IMR-90 (cell line): ENCODE measurements at regions not wholly inside any gene's neighbourhood (a gene's known extent, or its start where the extent isn't known, plus 50 kb on each side); places are given as distances from the start of the nearest gene placed in this dataset.

Experiments
- ATAC-seq: fragments of 200-7000 bp; cut with Tn5 transposase; 2 replicates; pipeline ENCODE4 v1.9.1; 2020; ENCODE audit warnings: low read depth, mild to moderate bottlenecking, moderate library complexity
- BruUV-seq: library from RNA; stranded (reverse); fragments of 400-500 nt; replicated peaks from 2 replicates; lab custom pipeline; 2021; lab: Mats Ljungman, UMichigan
- CTCF ChIA-PET: fragments of 300-600 bp; formaldehyde crosslinking; extraction: SDS; loops from one replicate; lab custom pipeline; 2021; ENCODE audit warnings: antibody characterized with exemption; lab: Yijun Ruan, JAX
- POLR2A ChIA-PET: fragments of 300-600 bp; sonication (Branson Sonifier 250); formaldehyde crosslinking; loops from one replicate; lab custom pipeline; 2022; ENCODE audit warnings: antibody characterized with exemption; ENCODE audit not compliant: unreplicated experiment; lab: Charles Lee
- DNase-seq: peaks from one replicate; pipeline ENCODE4 v3.0.0; 2013
- H2AFZ ChIP-seq: replicated peaks from 2 replicates; pipeline ENCODE3; 2013; ENCODE audit warnings: low read length, mild to moderate bottlenecking; ENCODE audit not compliant: poor library complexity
- H2AK5ac ChIP-seq: 2 replicates; pipeline ENCODE4 v1.6.1; 2013; ENCODE audit warnings: low read depth, low read length, inconsistent platforms
- H2AK9ac ChIP-seq: replicated peaks from 2 replicates; pipeline ENCODE3; 2013; ENCODE audit warnings: mild to moderate bottlenecking, low read depth, low read length, moderate library complexity; ENCODE audit not compliant: poor library complexity
- H2BK120ac ChIP-seq: 2 replicates; pipeline ENCODE4 v1.6.1; 2013; ENCODE audit warnings: low read depth, low read length, inconsistent platforms
- H2BK15ac ChIP-seq: 3 replicates; pipeline ENCODE4 v1.6.1; 2013; ENCODE audit warnings: low read depth, low read length, inconsistent platforms
- H2BK20ac ChIP-seq: 2 replicates; pipeline ENCODE4 v1.6.1; 2013; ENCODE audit warnings: low read depth, mild to moderate bottlenecking, inconsistent platforms, low read length, moderate library complexity
- H2BK5ac ChIP-seq: 2 replicates; pipeline ENCODE4 v1.6.1; 2013; ENCODE audit warnings: mild to moderate bottlenecking, low read depth, low read length, inconsistent platforms; ENCODE audit not compliant: poor library complexity, severe bottlenecking
- H3K14ac ChIP-seq: replicated peaks from 2 replicates; pipeline ENCODE4 v1.6.1; 2013; ENCODE audit warnings: low read depth, low read length, inconsistent platforms
- H3K18ac ChIP-seq: 2 replicates; pipeline ENCODE4 v1.6.1; 2013; ENCODE audit warnings: low read depth, low read length, control low read depth
- H3K23ac ChIP-seq: 2 replicates; pipeline ENCODE4 v1.6.1; 2013; ENCODE audit warnings: low read depth, low read length, inconsistent platforms
- H3K27ac ChIP-seq: 2 replicates; pipeline ENCODE4 v1.5.1; 2013; ENCODE audit warnings: mild to moderate bottlenecking, control low read depth, low read length; ENCODE audit not compliant: insufficient read depth
- H3K27me3 ChIP-seq: 2 replicates; pipeline ENCODE4 v1.6.1; 2013; ENCODE audit warnings: low read length; ENCODE audit not compliant: control insufficient read depth, insufficient read depth
- H3K36me3 ChIP-seq: 2 replicates; pipeline ENCODE4 v1.6.1; 2013; ENCODE audit warnings: low read length, mixed read lengths; ENCODE audit not compliant: control insufficient read depth, insufficient read depth
- H3K4ac ChIP-seq: 2 replicates; pipeline ENCODE4 v1.6.1; 2013; ENCODE audit warnings: low read depth, low read length, inconsistent platforms
- H3K4me1 ChIP-seq: 2 replicates; pipeline ENCODE4 v1.6.1; 2013; ENCODE audit warnings: low read length, mixed read lengths; ENCODE audit not compliant: control insufficient read depth, insufficient read depth
- H3K4me2 ChIP-seq: 2 replicates; pipeline ENCODE4 v1.6.1; 2013; ENCODE audit warnings: low read depth, mild to moderate bottlenecking, control low read depth, low read length, moderate library complexity
- H3K4me3 ChIP-seq: 2 replicates; pipeline ENCODE4 v1.5.1; 2013; ENCODE audit warnings: low read depth, mild to moderate bottlenecking, control low read depth, low read length, moderate library complexity; ENCODE audit not compliant: insufficient read depth
- H3K56ac ChIP-seq: 2 replicates; pipeline ENCODE4 v1.6.1; 2013; ENCODE audit warnings: low read length, inconsistent platforms; ENCODE audit not compliant: insufficient read depth; ENCODE audit errors: extremely low read depth
- H3K79me1 ChIP-seq, 2 experiments: 2 replicates each; pipeline ENCODE4 v1.6.1; 2013; ENCODE audit warnings: low read length in 2 of 2, inconsistent platforms in 1 of 2, low read depth in 1 of 2
- H3K9ac ChIP-seq: 2 replicates; pipeline ENCODE4 v1.6.1; 2013; ENCODE audit warnings: low read depth, low read length, control low read depth
- H3K9me1 ChIP-seq: 2 replicates; pipeline ENCODE4 v1.6.1; 2013; ENCODE audit warnings: low read length, inconsistent platforms; ENCODE audit not compliant: insufficient read depth
- H3K9me3 ChIP-seq: 2 replicates; pipeline ENCODE4 v1.6.1; 2013; ENCODE audit warnings: low read length; ENCODE audit not compliant: control insufficient read depth, insufficient read depth
- H4K20me1 ChIP-seq: 2 replicates; pipeline ENCODE4 v1.6.1; 2013; ENCODE audit warnings: low read length, inconsistent platforms; ENCODE audit not compliant: insufficient read depth
- H4K5ac ChIP-seq: 2 replicates; pipeline ENCODE4 v1.6.1; 2013; ENCODE audit warnings: mild to moderate bottlenecking, low read depth, low read length, control low read depth
- H4K8ac ChIP-seq, 2 experiments: 2 replicates each; pipeline ENCODE4 v1.6.1; 2013; ENCODE audit warnings: low read depth in 2 of 2, low read length in 2 of 2, control low read depth in 1 of 2, inconsistent platforms in 1 of 2
- H4K91ac ChIP-seq: 2 replicates; pipeline ENCODE4 v1.6.1; 2013; ENCODE audit warnings: low read depth, low read length, inconsistent platforms; ENCODE audit not compliant: insufficient read depth
- MAFK ChIP-seq: IDR thresholded peaks from 2 replicates; pipeline ENCODE4 v1.6.1; 2012; ENCODE audit warnings: low read depth, low read length, improper control_type of control experiment
- NFE2L2 ChIP-seq: fragments of 150-350 bp; IDR thresholded peaks from 2 replicates; pipeline ENCODE4 v1.6.1; 2016; ENCODE audit warnings: low read depth, mild to moderate bottlenecking, low read length
- WGBS, 2 experiments: methylation state at CpG; one replicate each; pipeline versions ENCODE4 v1.1.5 to v1.1.7; 2013; ENCODE audit warnings: missing lambda C conversion rate in 2 of 2; ENCODE audit not compliant: insufficient read length in 1 of 2; ENCODE audit errors: extremely low coverage in 2 of 2; 5-methylcytosine and 5-hydroxymethylcytosine counted together
- dilution Hi-C: fragments of 300-500 bp; cut with HindIII; formaldehyde crosslinking; loops from one replicate; pipeline ENCODE4 v1.14.3; 2018; ENCODE audit warnings: low sequenced_read_pairs; ENCODE audit not compliant: unreplicated experiment
- in situ Hi-C: fragments of 300-500 bp; cut with MboI; formaldehyde crosslinking; loops from 3 replicates; pipeline ENCODE4 v1.14.3; 2019; ENCODE audit warnings: low sequenced_read_pairs, inconsistent platforms, mixed read lengths
- intact Hi-C: fragments of 100-400 bp; cut with micrococcal nuclease; formaldehyde crosslinking; loops from 2 replicates; pipeline ENCODE4 v1.10.0; 2022

DNA sequence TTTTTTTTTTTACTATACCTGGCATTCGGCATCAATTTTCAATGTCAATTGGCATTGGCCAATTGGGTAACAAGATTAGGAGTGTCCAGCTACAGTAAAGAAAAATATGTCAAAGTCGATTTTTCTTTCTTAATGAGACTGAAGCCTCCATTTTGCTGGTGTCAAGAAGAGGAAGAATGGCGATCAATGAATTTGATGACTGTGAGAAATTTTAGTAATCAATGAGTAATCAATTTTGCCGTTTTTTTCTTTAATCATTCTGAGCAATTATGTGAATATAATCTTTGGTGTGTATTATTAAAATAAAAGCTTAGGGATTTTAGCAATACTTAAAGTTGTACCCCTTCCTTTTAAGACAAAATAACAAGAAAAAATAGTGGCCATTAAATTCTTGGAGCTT, 69.7 kb downstream of the TMEM200C start:
- no peaks in the 10 kb centered on the region for H4K20me1 ChIP-seq
- no peak overlapping the region for H2BK20ac ChIP-seq
- H2AK5ac ChIP-seq, result no peak overlapping the region
- H3K4ac ChIP-seq, result no peak overlapping the region
- no peak overlapping the region for H3K27ac ChIP-seq
- no peak overlapping the region for H2AK9ac ChIP-seq
- no peak overlapping the region for H3K18ac ChIP-seq
- no peak overlapping the region for H2AFZ ChIP-seq
- no peak overlapping the region for H2BK120ac ChIP-seq
- H3K27me3 ChIP-seq, result no peaks in the 10 kb centered on the region
- intact Hi-C loops, result no loop called here
- H3K36me3 ChIP-seq, result no peaks in the 10 kb centered on the region
- no peak overlapping the region for H4K8ac ChIP-seq
- ChIA-PET CTCF (interaction anchor here (1.3 kb wide), 1 partner anchor 10 kb away, joined by 3 read pairs; no protein-coding TSS in a partner anchor), POLR2A (no interaction called here)
- in situ Hi-C loops, result no loop called here
- DNase-seq, result no peak
- dilution Hi-C loops, result no loop called here
- H3K4me3 ChIP-seq, result no peak overlapping the region
- no peak overlapping the region for H3K56ac ChIP-seq
- no peak overlapping the region for H2BK5ac ChIP-seq
- H3K79me1 ChIP-seq, result no peaks in the 10 kb centered on the region
- no peaks in the 10 kb centered on the region for H3K9me3 ChIP-seq
- ATAC-seq, result no peak
- H3K23ac ChIP-seq, result no peak overlapping the region
- no peak overlapping the region for H4K5ac ChIP-seq
- TF ChIP-seq NFE2L2, result no peak
- peak; percentile 33; the same call in 1 of the 2 replicates for TF ChIP-seq MAFK
- no peak overlapping the region for H2BK15ac ChIP-seq
- H3K4me2 ChIP-seq, result no peak overlapping the region
- H3K9me1 ChIP-seq, result no peaks in the 10 kb centered on the region
- WGBS, 2 experiments, result 38% methylated on average over 2 of the region's 4 CpGs; no CpG with 5 or more reads in 1 of the 2 experiments
- H3K14ac ChIP-seq, result no peak overlapping the region
- no TSS peak for BruUV-seq
- H4K91ac ChIP-seq, result no peak overlapping the region
- H3K4me1 ChIP-seq, result no peaks in the 10 kb centered on the region
- H3K9ac ChIP-seq, result no peak overlapping the region
